ENCODE measurements at regions not wholly inside any gene's neighbourhood (a gene's known extent, or its start where the extent isn't known, plus 50 kb on each side); places are given as distances from the start of the nearest gene placed in this dataset.
"Not testable (repeated sequence)": the region's sequence is repeated elsewhere in the genome, so short reads cannot be mapped to it uniquely, and the experiment has no call there.

- no peak for DNase-seq
Observed at GRCh38 chr12:68479896-68480291, 130.8 kb upstream of the RAP1B start.

- DNase-seq, result no peak
Observed at GRCh38 chr12:68480526-68480925, 130.2 kb upstream of the RAP1B start.

GRCh38 chr12:68481181-68481941, 129.3 kb upstream of the RAP1B start:
- peak in 1 of 4 experiments; percentile 14 for DNase-seq

- DNase-seq, result no peak
Observed at GRCh38 chr12:68482014-68482413, 128.7 kb upstream of the RAP1B start.

GRCh38 chr12:68482660-68483059, 128.0 kb upstream of the RAP1B start:
- DNase-seq, result no peak

GRCh38 chr12:68483592-68484383, 126.9 kb upstream of the RAP1B start:
- DNase-seq, result peak in 3 of 4 experiments; percentile 19 to 71 (median 68)

- not testable (repeated sequence) for DNase-seq
Observed at GRCh38 chr12:68484578-68484977, 126.1 kb upstream of the RAP1B start.

- not testable (repeated sequence) for DNase-seq
Observed at GRCh38 chr12:68486449-68486848, 124.2 kb upstream of the RAP1B start.

- DNase-seq, result no peak
Observed at GRCh38 chr12:68487721-68488309, 122.9 kb upstream of the RAP1B start.

- DNase-seq, result no peak
Observed at GRCh38 chr12:68489273-68489672, 121.4 kb upstream of the RAP1B start.

- DNase-seq, result no peak
Observed at GRCh38 chr12:68490476-68490875, 120.2 kb upstream of the RAP1B start.

- DNase-seq, result no peak
Observed at GRCh38 chr12:68491204-68491960, 119.3 kb upstream of the RAP1B start.

GRCh38 chr12:68495336-68496070, 115.2 kb upstream of the RAP1B start:
- no peak for DNase-seq

- no peak for DNase-seq
Observed at GRCh38 chr12:68497107-68497506, 113.6 kb upstream of the RAP1B start.

- DNase-seq, result no peak
Observed at GRCh38 chr12:68497702-68498101, 113.0 kb upstream of the RAP1B start.

- DNase-seq, result no peak
Observed at GRCh38 chr12:68498736-68499135, 112.0 kb upstream of the RAP1B start.

GRCh38 chr12:68499616-68500015, 111.1 kb upstream of the RAP1B start:
- no peak for DNase-seq

GRCh38 chr12:68501226-68501625, 109.5 kb upstream of the RAP1B start:
- DNase-seq, result no peak

GRCh38 chr12:68505970-68506369, 104.7 kb upstream of the RAP1B start:
- peak in 2 of 4 experiments; percentile 66 to 67 for DNase-seq

- no peak for DNase-seq
Observed at GRCh38 chr12:68506619-68507018, 104.1 kb upstream of the RAP1B start.

GRCh38 chr12:68507657-68508056, 103.0 kb upstream of the RAP1B start:
- no peak for DNase-seq

GRCh38 chr12:68508576-68508975, 102.1 kb upstream of the RAP1B start:
- no peak for DNase-seq

All from suppressor macrophage (primary cell).